Astrocyte of the cerebellum (primary cell): ENCODE measurements at regions not wholly inside any gene's neighbourhood (a gene's known extent, or its start where the extent isn't known, plus 50 kb on each side); places are given as distances from the start of the nearest gene placed in this dataset.

Source experiments
- DNase-seq: peaks from one replicate; pipeline ENCODE4 v3.0.0-alpha.2; 2011; ENCODE audit warnings: low read depth
- H3K4me3 ChIP-seq: 2 replicates; pipeline ENCODE4 v1.5.1; 2011; ENCODE audit warnings: mild to moderate bottlenecking, low read depth, low read length, moderate library complexity
- CTCF ChIP-seq: IDR thresholded peaks from 2 replicates; pipeline ENCODE4 v1.5.1; 2012; ENCODE audit warnings: low read length, low read depth, moderate library complexity, mild to moderate bottlenecking; ENCODE audit errors: missing control alignments
- in situ Hi-C: cut with HindIII; loops from 2 replicates; pipeline ENCODE4 v1.10.0; 2017; ENCODE audit warnings: low sequenced_read_pairs

- no peak overlapping the region for H3K4me3 ChIP-seq
- TF ChIP-seq CTCF, result no peak
- in situ Hi-C loops, result no loop called here
- DNase-seq, result no peak
Measured at GRCh38 chr3:17928502-17929145, 186.2 kb upstream of the TBC1D5 start.

DNA sequence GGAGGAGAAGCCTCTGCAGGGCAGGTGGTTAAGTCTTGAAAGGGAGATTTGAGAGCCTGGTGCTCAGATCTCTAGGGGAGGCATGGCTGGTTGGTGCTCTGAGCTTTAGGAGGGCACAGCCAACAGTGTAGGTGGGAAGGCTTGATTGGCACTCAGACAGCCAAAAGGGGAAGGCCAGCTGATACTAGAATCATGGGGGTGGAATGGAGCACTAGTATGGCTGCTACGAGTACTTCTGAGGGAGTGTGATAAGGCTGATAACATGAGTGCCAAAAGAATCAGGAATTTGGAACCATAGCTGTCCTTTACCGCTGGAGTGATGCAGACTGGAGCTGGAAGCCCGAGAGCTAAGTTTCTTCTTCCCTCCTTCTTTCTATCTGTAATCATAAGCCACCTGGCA lies 184.6 kb upstream of the TBC1D5 start:
- no peak for DNase-seq
- in situ Hi-C loops, result no loop called here
- no peak overlapping the region for H3K4me3 ChIP-seq
- no peak for TF ChIP-seq CTCF

DNA sequence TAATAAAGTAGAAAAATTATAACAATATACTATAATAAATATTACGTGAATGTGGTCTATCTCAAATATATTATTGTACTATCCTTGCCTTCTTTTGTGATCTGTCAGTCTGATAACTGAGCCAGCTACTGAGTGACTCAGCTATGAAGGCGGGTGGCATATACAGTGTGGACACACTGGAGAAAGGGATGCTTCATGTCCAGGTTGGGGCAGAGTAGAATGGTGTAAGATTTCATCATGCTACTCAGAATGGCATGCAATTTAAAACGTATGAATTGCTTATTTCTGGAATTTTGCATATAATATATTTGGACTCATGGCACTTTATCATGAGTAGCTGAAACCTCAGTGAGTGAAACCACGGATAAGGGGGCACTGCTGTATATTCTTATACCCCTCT lies 172.9 kb upstream of the TBC1D5 start:
- in situ Hi-C loops, result no loop called here
- DNase-seq, result no peak
- no peak for TF ChIP-seq CTCF
- H3K4me3 ChIP-seq, result no peak overlapping the region

DNA sequence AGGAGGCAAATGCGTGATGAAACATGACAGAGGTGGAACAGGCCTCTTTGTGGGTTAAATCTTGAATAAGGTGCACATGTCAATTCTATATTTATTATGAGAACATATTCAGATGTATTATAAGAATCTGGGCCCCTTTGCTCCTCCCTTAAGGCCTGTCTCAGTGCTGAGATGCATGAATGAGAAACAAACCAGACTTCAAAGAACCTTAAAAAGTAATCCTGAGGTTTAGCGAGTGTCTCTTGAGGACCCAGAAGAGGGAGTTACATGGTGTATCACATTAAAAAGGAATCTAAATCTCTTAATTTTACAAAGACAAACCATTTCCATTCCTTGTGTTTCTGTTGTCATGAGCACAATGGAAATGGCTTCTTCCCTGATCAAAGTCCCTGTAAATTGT lies 170.9 kb upstream of the TBC1D5 start:
- TF ChIP-seq CTCF, result no peak
- DNase-seq, result no peak
- H3K4me3 ChIP-seq, result no peak overlapping the region
- in situ Hi-C loops, result no loop called here

- no peak for DNase-seq
- in situ Hi-C loops, result no loop called here
- no peak overlapping the region for H3K4me3 ChIP-seq
- TF ChIP-seq CTCF, result no peak
Measured at GRCh38 chr3:17911986-17912760, 169.7 kb upstream of the TBC1D5 start.

DNA sequence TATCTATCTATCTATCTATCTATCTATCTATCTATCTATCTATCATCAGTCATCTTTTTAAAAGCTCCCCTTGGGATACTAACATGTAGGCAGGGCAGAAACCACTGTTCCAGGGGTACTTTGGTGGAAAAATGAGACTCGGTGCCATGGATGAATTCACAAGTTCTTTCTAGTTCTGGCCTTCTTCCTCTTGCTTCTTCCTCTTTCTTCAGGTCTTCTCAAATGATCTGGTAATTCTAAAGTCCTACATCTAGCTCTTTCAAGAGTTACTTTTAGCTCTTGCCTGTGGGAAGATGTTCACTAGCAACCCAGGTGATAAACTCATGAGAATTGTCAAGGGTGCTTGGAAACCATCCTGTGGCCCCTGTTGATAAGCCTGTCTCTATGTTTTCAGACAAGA lies 168.5 kb upstream of the TBC1D5 start:
- in situ Hi-C loops, result no loop called here
- DNase-seq, result no peak
- no peak for TF ChIP-seq CTCF
- no peak overlapping the region for H3K4me3 ChIP-seq
